ENCODE measurements at regions not wholly inside any gene's neighbourhood (a gene's known extent, or its start where the extent isn't known, plus 50 kb on each side); places are given as distances from the start of the nearest gene placed in this dataset.

DNA sequence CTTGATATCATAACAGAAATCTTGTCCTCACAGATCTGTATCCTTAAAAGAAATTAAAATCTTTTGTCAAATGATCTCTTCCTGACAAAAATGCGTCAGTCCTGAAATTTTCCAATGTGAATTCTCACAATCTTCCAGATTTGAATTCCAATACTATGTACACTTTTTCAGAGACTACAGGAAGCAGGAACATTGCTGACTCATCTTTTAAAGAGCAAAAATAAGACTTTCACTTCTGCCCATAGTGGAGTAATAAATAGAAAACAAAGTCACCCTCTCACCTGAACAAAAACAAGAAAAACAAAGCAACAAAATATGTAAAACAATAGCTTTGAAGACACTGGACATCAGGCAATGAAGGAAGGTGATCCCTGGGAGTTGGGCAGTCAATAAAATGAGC is 167.0 kb upstream of the IPO5 start:
- Histone ChIP-seq H3K4me2 (no peak overlapping the region), H2AFZ (ENCODE audit: low read depth) (no peak overlapping the region), H3K4me1 (ENCODE audit: control insufficient read depth in 1 of 2, insufficient read depth in 2 of 2, low read depth in 1 of 2, low read length in 1 of 2) (no peaks in the 10 kb centered on the region), H3K9me2 (no peaks in the 10 kb centered on the region), H3K36me3 (replicated peaks in 1 of 2; ENCODE audit: control insufficient read depth in 1 of 2, insufficient read depth in 2 of 2, low read length in 1 of 2) (no peaks in the 10 kb centered on the region), H3F3A (replicated peaks; ENCODE audit: insufficient read depth) (no peaks in the 10 kb centered on the region), H3K4me3 (ENCODE audit: low read depth in 2 of 2, low read length in 1 of 2) (no peak overlapping the region), H3K9ac (no peak overlapping the region), H3K79me2 (ENCODE audit: insufficient read depth) (no peaks in the 10 kb centered on the region), H3K27ac (ENCODE audit: low read depth in 2 of 2, low read length in 1 of 2) (no peak overlapping the region), H4K20me1 (ENCODE audit: insufficient read depth) (no peaks in the 10 kb centered on the region), H3K27me3 (ENCODE audit: insufficient read depth) (no peaks in the 10 kb centered on the region), H3K9me3 (no peaks in the 10 kb centered on the region)
- DNase-seq: no peak
- ChIA-PET POLR2A (no interaction called here), CTCF (no interaction called here)
- TF ChIP-seq RAD21 (IDR thresholded peaks at IDR 0.05; ENCODE audit: low read length): no peak
- TF ChIP-seq, protein P1, sequence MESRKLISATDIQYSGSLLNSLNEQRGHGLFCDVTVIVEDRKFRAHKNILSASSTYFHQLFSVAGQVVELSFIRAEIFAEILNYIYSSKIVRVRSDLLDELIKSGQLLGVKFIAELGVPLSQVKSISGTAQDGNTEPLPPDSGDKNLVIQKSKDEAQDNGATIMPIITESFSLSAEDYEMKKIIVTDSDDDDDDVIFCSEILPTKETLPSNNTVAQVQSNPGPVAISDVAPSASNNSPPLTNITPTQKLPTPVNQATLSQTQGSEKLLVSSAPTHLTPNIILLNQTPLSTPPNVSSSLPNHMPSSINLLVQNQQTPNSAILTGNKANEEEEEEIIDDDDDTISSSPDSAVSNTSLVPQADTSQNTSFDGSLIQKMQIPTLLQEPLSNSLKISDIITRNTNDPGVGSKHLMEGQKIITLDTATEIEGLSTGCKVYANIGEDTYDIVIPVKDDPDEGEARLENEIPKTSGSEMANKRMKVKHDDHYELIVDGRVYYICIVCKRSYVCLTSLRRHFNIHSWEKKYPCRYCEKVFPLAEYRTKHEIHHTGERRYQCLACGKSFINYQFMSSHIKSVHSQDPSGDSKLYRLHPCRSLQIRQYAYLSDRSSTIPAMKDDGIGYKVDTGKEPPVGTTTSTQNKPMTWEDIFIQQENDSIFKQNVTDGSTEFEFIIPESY (IDR thresholded peaks at IDR 0.05; ENCODE audit: borderline replicate concordance, low read depth): no peak
- TF ChIP-seq SMC3 (IDR thresholded peaks at IDR 0.05; ENCODE audit: low read depth, low read length): no peak
- TF ChIP-seq MXI1 (IDR thresholded peaks at IDR 0.05; ENCODE audit: low read depth, low read length): no peak
- TF ChIP-seq EP300 (IDR thresholded peaks at IDR 0.05; ENCODE audit: borderline replicate concordance in 1 of 2, low read depth in 1 of 2, low read length in 1 of 2): no peak
- TF ChIP-seq, protein P2, sequence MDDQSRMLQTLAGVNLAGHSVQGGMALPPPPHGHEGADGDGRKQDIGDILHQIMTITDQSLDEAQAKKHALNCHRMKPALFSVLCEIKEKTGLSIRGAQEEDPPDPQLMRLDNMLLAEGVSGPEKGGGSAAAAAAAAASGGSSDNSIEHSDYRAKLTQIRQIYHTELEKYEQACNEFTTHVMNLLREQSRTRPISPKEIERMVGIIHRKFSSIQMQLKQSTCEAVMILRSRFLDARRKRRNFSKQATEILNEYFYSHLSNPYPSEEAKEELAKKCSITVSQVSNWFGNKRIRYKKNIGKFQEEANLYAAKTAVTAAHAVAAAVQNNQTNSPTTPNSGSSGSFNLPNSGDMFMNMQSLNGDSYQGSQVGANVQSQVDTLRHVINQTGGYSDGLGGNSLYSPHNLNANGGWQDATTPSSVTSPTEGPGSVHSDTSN (IDR thresholded peaks at IDR 0.05): no peak
- TF ChIP-seq RFX5 (IDR thresholded peaks at IDR 0.05; ENCODE audit: low read length): no peak
- TF ChIP-seq FOXJ3 (CRISPR knock-in tag; IDR thresholded peaks at IDR 0.05): no peak
- TF ChIP-seq GATA2 (CRISPR knock-in tag; IDR thresholded peaks at IDR 0.05): no peak
- no peak for TF ChIP-seq FOXM1 (IDR thresholded peaks at IDR 0.05; ENCODE audit: low read depth)
- WGBS (ENCODE audit: low lambda C conversion rate): 16% methylated on average over 1 of the region's 1 CpG

DNA sequence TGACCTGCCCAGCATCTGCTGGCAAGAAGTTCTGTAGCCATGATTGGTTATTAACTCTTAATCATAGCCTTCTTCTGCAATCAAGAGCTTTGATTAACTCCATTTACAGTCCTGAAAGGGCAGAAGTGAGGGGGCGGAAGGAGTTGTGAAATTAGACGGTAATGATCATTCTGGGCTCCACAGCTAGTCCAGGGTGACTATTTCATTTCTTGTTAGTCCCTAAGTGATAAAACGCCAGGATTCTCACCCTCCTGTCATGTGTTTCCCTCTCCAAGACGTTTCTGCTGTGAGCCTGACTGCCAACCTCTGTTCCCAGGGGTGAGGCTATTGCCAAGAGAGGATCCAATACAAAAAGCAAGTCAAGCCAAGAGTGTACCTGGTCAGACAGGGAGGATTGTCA is 155.9 kb upstream of the IPO5 start:
- ChIA-PET POLR2A (no interaction called here), CTCF (no interaction called here)
- TF ChIP-seq, protein P3, sequence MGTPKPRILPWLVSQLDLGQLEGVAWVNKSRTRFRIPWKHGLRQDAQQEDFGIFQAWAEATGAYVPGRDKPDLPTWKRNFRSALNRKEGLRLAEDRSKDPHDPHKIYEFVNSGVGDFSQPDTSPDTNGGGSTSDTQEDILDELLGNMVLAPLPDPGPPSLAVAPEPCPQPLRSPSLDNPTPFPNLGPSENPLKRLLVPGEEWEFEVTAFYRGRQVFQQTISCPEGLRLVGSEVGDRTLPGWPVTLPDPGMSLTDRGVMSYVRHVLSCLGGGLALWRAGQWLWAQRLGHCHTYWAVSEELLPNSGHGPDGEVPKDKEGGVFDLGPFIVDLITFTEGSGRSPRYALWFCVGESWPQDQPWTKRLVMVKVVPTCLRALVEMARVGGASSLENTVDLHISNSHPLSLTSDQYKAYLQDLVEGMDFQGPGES (IDR thresholded peaks at IDR 0.05; ENCODE audit: low read depth, low read length): no peak
- no peak for TF ChIP-seq FOSL2 (IDR thresholded peaks at IDR 0.05; ENCODE audit: borderline replicate concordance, low read depth)
- TF ChIP-seq YY1 (IDR thresholded peaks at IDR 0.05; ENCODE audit: low read depth): no peak
- no peak for TF ChIP-seq GATA2 (CRISPR knock-in tag; IDR thresholded peaks at IDR 0.05)
- TF ChIP-seq SIN3A (IDR thresholded peaks at IDR 0.05; ENCODE audit: borderline replicate concordance, low read depth, low read length): no peak
- no peak for TF ChIP-seq RCOR1 (IDR thresholded peaks at IDR 0.05; ENCODE audit: low read length)
- no peak for TF ChIP-seq TAF1 (IDR thresholded peaks at IDR 0.05; ENCODE audit: borderline replicate concordance, low read depth, low read length)
- TF ChIP-seq, protein P4, sequence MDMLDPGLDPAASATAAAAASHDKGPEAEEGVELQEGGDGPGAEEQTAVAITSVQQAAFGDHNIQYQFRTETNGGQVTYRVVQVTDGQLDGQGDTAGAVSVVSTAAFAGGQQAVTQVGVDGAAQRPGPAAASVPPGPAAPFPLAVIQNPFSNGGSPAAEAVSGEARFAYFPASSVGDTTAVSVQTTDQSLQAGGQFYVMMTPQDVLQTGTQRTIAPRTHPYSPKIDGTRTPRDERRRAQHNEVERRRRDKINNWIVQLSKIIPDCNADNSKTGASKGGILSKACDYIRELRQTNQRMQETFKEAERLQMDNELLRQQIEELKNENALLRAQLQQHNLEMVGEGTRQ (IDR thresholded peaks at IDR 0.05; ENCODE audit: borderline replicate concordance, low read depth, low read length): no peak
- TF ChIP-seq EP300 (IDR thresholded peaks at IDR 0.05; ENCODE audit: borderline replicate concordance in 1 of 2, low read depth in 1 of 2, low read length in 1 of 2): no peak
- no peak for TF ChIP-seq EZH2phosphoT487 (IDR thresholded peaks at IDR 0.05; ENCODE audit: borderline replicate concordance, low read depth)
- TF ChIP-seq, protein P5, sequence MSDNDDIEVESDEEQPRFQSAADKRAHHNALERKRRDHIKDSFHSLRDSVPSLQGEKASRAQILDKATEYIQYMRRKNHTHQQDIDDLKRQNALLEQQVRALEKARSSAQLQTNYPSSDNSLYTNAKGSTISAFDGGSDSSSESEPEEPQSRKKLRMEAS (IDR thresholded peaks at IDR 0.05; ENCODE audit: low read depth): no peak
- TF ChIP-seq FOXJ3 (CRISPR knock-in tag; IDR thresholded peaks at IDR 0.05): no peak
- no peak for TF ChIP-seq MXI1 (IDR thresholded peaks at IDR 0.05; ENCODE audit: low read depth, low read length)
- TF ChIP-seq RXRA (IDR thresholded peaks at IDR 0.05; ENCODE audit: borderline replicate concordance, low read depth): no peak

More for the DNA sequence above, 155.9 kb upstream of the IPO5 start:
- H3K9ac ChIP-seq: no peak overlapping the region
- no peaks in the 10 kb centered on the region for H4K20me1 ChIP-seq (ENCODE audit: insufficient read depth)
- H3K79me2 ChIP-seq (ENCODE audit: insufficient read depth): no peaks in the 10 kb centered on the region
- H3K27ac ChIP-seq (ENCODE audit: low read depth in 2 of 2, low read length in 1 of 2): no peak overlapping the region
- no peak for DNase-seq
- H3K9me2 ChIP-seq: no peaks in the 10 kb centered on the region
- no peak overlapping the region for H2AFZ ChIP-seq (ENCODE audit: low read depth)
- WGBS (ENCODE audit: low lambda C conversion rate): 45% methylated on average over 4 of the region's 4 CpGs
- no peak overlapping the region for H3K4me2 ChIP-seq
- H3F3A ChIP-seq (replicated peaks; ENCODE audit: insufficient read depth): no peaks in the 10 kb centered on the region
- no peaks in the 10 kb centered on the region for H3K4me1 ChIP-seq (ENCODE audit: control insufficient read depth in 1 of 2, insufficient read depth in 2 of 2, low read depth in 1 of 2, low read length in 1 of 2)
- no peaks in the 10 kb centered on the region for H3K36me3 ChIP-seq (replicated peaks in 1 of 2; ENCODE audit: control insufficient read depth in 1 of 2, insufficient read depth in 2 of 2, low read length in 1 of 2)
- H3K9me3 ChIP-seq: no peaks in the 10 kb centered on the region
- no peak overlapping the region for H3K4me3 ChIP-seq (ENCODE audit: low read depth in 2 of 2, low read length in 1 of 2)
- no peaks in the 10 kb centered on the region for H3K27me3 ChIP-seq (ENCODE audit: insufficient read depth)
